Brain microvascular endothelial cell (primary cell): ENCODE measurements at regions not wholly inside any gene's neighbourhood (a gene's known extent, or its start where the extent isn't known, plus 50 kb on each side); places are given as distances from the start of the nearest gene placed in this dataset.
A peak's percentile ranks its signal among the peaks of the same experiment; 100 is the strongest.

ENCODE experiments used
- DNase-seq: peaks from one replicate; pipeline ENCODE4 v3.0.0-alpha.2; 2020
- H3K27ac ChIP-seq: fragments of 250-450 bp; sonication (Bioruptor Pico); 2 replicates; pipeline ENCODE4 v1.5.1; 2020; ENCODE audit warnings: mild to moderate bottlenecking, moderate library complexity
- H3K27me3 ChIP-seq: fragments of 250-450 bp; sonication (Bioruptor Pico); replicated peaks from 2 replicates; pipeline ENCODE4 v1.5.1; 2020; ENCODE audit warnings: mild to moderate bottlenecking
- H3K36me3 ChIP-seq: fragments of 250-450 bp; sonication (Bioruptor Pico); replicated peaks from 2 replicates; pipeline ENCODE4 v1.5.1; 2020; ENCODE audit warnings: mild to moderate bottlenecking
- H3K4me3 ChIP-seq: 2 replicates; pipeline ENCODE4 v1.5.1; 2011; ENCODE audit warnings: low read depth, mild to moderate bottlenecking, control low read depth, low read length, moderate library complexity
- CTCF ChIP-seq: IDR thresholded peaks from 2 replicates; pipeline ENCODE4 v1.5.1; 2011; ENCODE audit warnings: low read depth, mild to moderate bottlenecking, moderate library complexity, low read length, control low read depth, inconsistent platforms; ENCODE audit errors: missing control alignments
- in situ Hi-C: cut with HindIII; loops from 2 replicates; pipeline ENCODE4 v1.10.0; 2017; ENCODE audit warnings: low sequenced_read_pairs, low pct_ligation_motif_present

GRCh38 chr13:59446391-59446790, 717.3 kb downstream of the DIAPH3 start:
- H3K27me3 ChIP-seq = no peaks in the 10 kb centered on the region
- no peak for TF ChIP-seq CTCF
- H3K36me3 ChIP-seq = no peaks in the 10 kb centered on the region
- no peak overlapping the region for H3K4me3 ChIP-seq
- DNase-seq = no peak
- in situ Hi-C loops = no loop called here
- H3K27ac ChIP-seq = no peak overlapping the region

- no peak overlapping the region for H3K4me3 ChIP-seq
- no peaks in the 10 kb centered on the region for H3K27me3 ChIP-seq
- H3K36me3 ChIP-seq = no peaks in the 10 kb centered on the region
- H3K27ac ChIP-seq = peak overlapping the region; percentile 77
- DNase-seq = no peak
- in situ Hi-C loops = no loop called here
- TF ChIP-seq CTCF = no peak
These were observed 716.7 kb downstream of the DIAPH3 start for GRCh38 chr13:59447031-59447430.

GRCh38 chr13:59447846-59448620, 715.7 kb downstream of the DIAPH3 start:
- Histone ChIP-seq H3K4me3 (no peak overlapping the region), H3K36me3 (no peaks in the 10 kb centered on the region), H3K27me3 (no peaks in the 10 kb centered on the region), H3K27ac (peak overlapping the region; percentile 77)
- no peak for TF ChIP-seq CTCF
- peak; percentile 75 for DNase-seq
- in situ Hi-C loops = no loop called here

- in situ Hi-C loops = no loop called here
- H3K27ac ChIP-seq = no peak overlapping the region
- TF ChIP-seq CTCF = no peak
- no peak overlapping the region for H3K4me3 ChIP-seq
- no peaks in the 10 kb centered on the region for H3K27me3 ChIP-seq
- DNase-seq = no peak
- H3K36me3 ChIP-seq = no peaks in the 10 kb centered on the region
These were observed 714.0 kb downstream of the DIAPH3 start for GRCh38 chr13:59449750-59450149.

- no peaks in the 10 kb centered on the region for H3K36me3 ChIP-seq
- no peak for DNase-seq
- in situ Hi-C loops = no loop called here
These were observed 713.5 kb downstream of the DIAPH3 start for GRCh38 chr13:59450229-59450628.

More at GRCh38 chr13:59450229-59450628, 713.5 kb downstream of the DIAPH3 start:
- Histone ChIP-seq H3K27ac (no peak overlapping the region), H3K4me3 (no peak overlapping the region), H3K27me3 (no peaks in the 10 kb centered on the region)
- TF ChIP-seq CTCF = no peak
